ENCODE measurements at regions not wholly inside any gene's neighbourhood (a gene's known extent, or its start where the extent isn't known, plus 50 kb on each side); places are given as distances from the start of the nearest gene placed in this dataset.

GRCh38 chr1:187326557-187326956, 497.8 kb downstream of the PLA2G4A start:
- Mint-ChIP-seq H3K36me3 (ENCODE audit: low read depth) (no peaks in the 10 kb centered on the region), H3K4me1 (ENCODE audit: low read depth) (peaks cover 4% of the 10 kb centered on the region), H3K27me3 (ENCODE audit: low read depth) (no peaks in the 10 kb centered on the region), H3K27ac (ENCODE audit: unreplicated experiment) (no peak overlapping the region), H3K9me3 (ENCODE audit: low read depth) (no peaks in the 10 kb centered on the region), H3K4me3 (ENCODE audit: unreplicated experiment) (no peak overlapping the region)
- DNase-seq (ENCODE audit: low spot score) = no peak
- TF ChIP-seq, protein P1, sequence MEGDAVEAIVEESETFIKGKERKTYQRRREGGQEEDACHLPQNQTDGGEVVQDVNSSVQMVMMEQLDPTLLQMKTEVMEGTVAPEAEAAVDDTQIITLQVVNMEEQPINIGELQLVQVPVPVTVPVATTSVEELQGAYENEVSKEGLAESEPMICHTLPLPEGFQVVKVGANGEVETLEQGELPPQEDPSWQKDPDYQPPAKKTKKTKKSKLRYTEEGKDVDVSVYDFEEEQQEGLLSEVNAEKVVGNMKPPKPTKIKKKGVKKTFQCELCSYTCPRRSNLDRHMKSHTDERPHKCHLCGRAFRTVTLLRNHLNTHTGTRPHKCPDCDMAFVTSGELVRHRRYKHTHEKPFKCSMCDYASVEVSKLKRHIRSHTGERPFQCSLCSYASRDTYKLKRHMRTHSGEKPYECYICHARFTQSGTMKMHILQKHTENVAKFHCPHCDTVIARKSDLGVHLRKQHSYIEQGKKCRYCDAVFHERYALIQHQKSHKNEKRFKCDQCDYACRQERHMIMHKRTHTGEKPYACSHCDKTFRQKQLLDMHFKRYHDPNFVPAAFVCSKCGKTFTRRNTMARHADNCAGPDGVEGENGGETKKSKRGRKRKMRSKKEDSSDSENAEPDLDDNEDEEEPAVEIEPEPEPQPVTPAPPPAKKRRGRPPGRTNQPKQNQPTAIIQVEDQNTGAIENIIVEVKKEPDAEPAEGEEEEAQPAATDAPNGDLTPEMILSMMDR (IDR thresholded peaks at IDR 0.05) = no peak

DNA sequence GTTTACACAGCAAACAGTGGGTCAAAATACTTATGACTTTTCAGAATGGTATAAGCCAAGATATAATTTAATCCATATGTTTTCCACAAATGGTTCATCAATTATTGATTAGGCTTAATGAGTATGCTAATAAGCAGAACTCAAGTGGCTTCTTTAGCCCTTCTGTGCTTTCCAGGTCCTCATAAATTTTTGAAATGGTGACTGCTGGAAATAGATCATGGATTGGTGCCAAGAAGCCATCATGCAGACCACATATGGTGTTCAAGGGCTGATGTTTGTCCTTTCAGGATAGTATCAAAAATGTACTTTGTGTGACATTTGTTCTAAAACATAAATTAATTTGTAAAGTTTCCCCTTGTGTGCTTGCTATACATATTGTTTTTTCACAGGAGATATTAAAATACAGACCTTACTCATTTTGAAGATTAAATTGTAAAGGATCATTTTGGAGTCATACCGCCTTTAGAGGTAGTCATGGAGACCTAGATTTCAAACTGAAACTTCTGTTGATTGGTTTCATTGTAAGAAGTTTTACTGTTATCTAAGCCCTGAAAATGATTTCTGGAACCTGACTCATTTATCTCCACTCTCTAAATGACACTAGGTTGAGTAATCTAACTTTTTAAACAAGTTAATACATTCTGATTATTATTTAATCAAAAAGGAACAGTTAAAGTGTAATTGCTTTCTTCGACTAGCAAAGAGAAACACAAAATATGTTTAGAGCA, 507.9 kb downstream of the PLA2G4A start:
- no peak overlapping the region for H3K27ac Mint-ChIP-seq (ENCODE audit: unreplicated experiment)
- no peak for DNase-seq (ENCODE audit: low spot score)
- H3K4me1 Mint-ChIP-seq (ENCODE audit: low read depth) = no peaks in the 10 kb centered on the region
- H3K9me3 Mint-ChIP-seq (ENCODE audit: low read depth) = peaks cover 5% of the 10 kb centered on the region
- no peak overlapping the region for H3K4me3 Mint-ChIP-seq (ENCODE audit: unreplicated experiment)
- H3K36me3 Mint-ChIP-seq (ENCODE audit: low read depth) = no peaks in the 10 kb centered on the region
- H3K27me3 Mint-ChIP-seq (ENCODE audit: low read depth) = no peaks in the 10 kb centered on the region
- TF ChIP-seq, protein P1 (IDR thresholded peaks at IDR 0.05) = no peak

GRCh38 chr1:187338762-187339412, 510.1 kb downstream of the PLA2G4A start:
- Mint-ChIP-seq H3K4me3 (ENCODE audit: unreplicated experiment) (no peak overlapping the region), H3K27me3 (ENCODE audit: low read depth) (no peaks in the 10 kb centered on the region), H3K9me3 (ENCODE audit: low read depth) (peaks cover 2% of the 10 kb centered on the region), H3K27ac (ENCODE audit: unreplicated experiment) (no peak overlapping the region), H3K4me1 (ENCODE audit: low read depth) (no peaks in the 10 kb centered on the region), H3K36me3 (ENCODE audit: low read depth) (no peaks in the 10 kb centered on the region)
- TF ChIP-seq, protein P1 (IDR thresholded peaks at IDR 0.05) = no peak
- no peak for DNase-seq (ENCODE audit: low spot score)

DNA sequence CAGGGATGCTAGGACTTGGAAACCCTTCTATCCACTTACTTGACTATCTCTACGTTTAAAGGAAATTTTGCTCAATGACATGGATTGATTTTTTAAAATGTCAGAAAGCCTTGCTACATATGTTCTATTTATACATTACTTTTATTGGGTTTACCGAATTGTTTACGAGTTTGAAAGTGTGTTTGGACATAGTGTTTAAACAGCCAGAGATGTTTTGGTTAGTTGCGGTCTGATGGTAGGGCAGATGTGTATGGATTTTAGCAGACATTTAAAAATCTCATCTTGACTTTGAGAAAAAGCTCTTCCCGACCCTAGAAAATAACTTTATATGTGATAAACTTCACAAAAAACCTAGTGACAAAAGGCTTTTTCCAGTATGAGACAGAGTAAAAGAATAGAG, 513.7 kb downstream of the PLA2G4A start:
- TF ChIP-seq, protein P1 (IDR thresholded peaks at IDR 0.05) = no peak
- Mint-ChIP-seq H3K27ac (ENCODE audit: unreplicated experiment) (no peak overlapping the region), H3K9me3 (ENCODE audit: low read depth) (no peaks in the 10 kb centered on the region), H3K4me3 (ENCODE audit: unreplicated experiment) (no peak overlapping the region), H3K36me3 (ENCODE audit: low read depth) (no peaks in the 10 kb centered on the region), H3K4me1 (ENCODE audit: low read depth) (no peaks in the 10 kb centered on the region), H3K27me3 (ENCODE audit: low read depth) (no peaks in the 10 kb centered on the region)
- DNase-seq (ENCODE audit: low spot score) = no peak

GRCh38 chr1:187374082-187374481, 545.3 kb downstream of the PLA2G4A start:
- no peak overlapping the region for H3K27ac Mint-ChIP-seq (ENCODE audit: unreplicated experiment)
- TF ChIP-seq, protein P1 (IDR thresholded peaks at IDR 0.05) = no peak
- no peak for DNase-seq (ENCODE audit: low spot score)
- H3K36me3 Mint-ChIP-seq (ENCODE audit: low read depth) = no peaks in the 10 kb centered on the region
- peaks cover 13% of the 10 kb centered on the region for H3K27me3 Mint-ChIP-seq (ENCODE audit: low read depth)
- H3K4me1 Mint-ChIP-seq (ENCODE audit: low read depth) = no peaks in the 10 kb centered on the region
- no peak overlapping the region for H3K4me3 Mint-ChIP-seq (ENCODE audit: unreplicated experiment)
- no peaks in the 10 kb centered on the region for H3K9me3 Mint-ChIP-seq (ENCODE audit: low read depth)

Measured in chondrocyte (in vitro differentiated cells).